ENCODE measurements at regions not wholly inside any gene's neighbourhood (a gene's known extent, or its start where the extent isn't known, plus 50 kb on each side); places are given as distances from the start of the nearest gene placed in this dataset.

- DNase-seq, result no peak
Measured at GRCh38 chr12:126538888-126539287, 1473.7 kb downstream of the AACS start.

- no peak for DNase-seq
Measured at GRCh38 chr12:126545411-126545810, 1480.2 kb downstream of the AACS start.

- DNase-seq, result no peak
Measured at GRCh38 chr12:126547905-126548304, 1482.7 kb downstream of the AACS start.

- DNase-seq, result no peak
Measured at GRCh38 chr12:126551869-126552268, 1486.6 kb downstream of the AACS start.

GRCh38 chr12:126554625-126555024, 1489.4 kb downstream of the AACS start:
- no peak for DNase-seq

- DNase-seq, result no peak
Measured at GRCh38 chr12:126557659-126558058, 1492.4 kb downstream of the AACS start.

GRCh38 chr12:126558219-126558618, 1493.0 kb downstream of the AACS start:
- no peak for DNase-seq

- no peak for DNase-seq
Measured at GRCh38 chr12:126558810-126559209, 1493.6 kb downstream of the AACS start.

GRCh38 chr12:126567016-126567415, 1501.8 kb downstream of the AACS start:
- DNase-seq, result no peak

- DNase-seq, result no peak
Measured at GRCh38 chr12:126569706-126570105, 1504.5 kb downstream of the AACS start.

- no peak for DNase-seq
Measured at GRCh38 chr12:126570566-126570965, 1505.3 kb downstream of the AACS start.

GRCh38 chr12:126572170-126572569, 1506.9 kb downstream of the AACS start:
- no peak for DNase-seq

- DNase-seq, result no peak
Measured at GRCh38 chr12:126581655-126582054, 1516.4 kb downstream of the AACS start.

- no peak for DNase-seq
Measured at GRCh38 chr12:126582231-126582630, 1517.0 kb downstream of the AACS start.

- peak; percentile 16 for DNase-seq
Measured at GRCh38 chr12:126588586-126589249, 1523.5 kb downstream of the AACS start.

GRCh38 chr12:126591533-126591932, 1526.3 kb downstream of the AACS start:
- DNase-seq, result no peak

GRCh38 chr12:126601184-126602170, 1536.2 kb downstream of the AACS start:
- DNase-seq, result no peak

GRCh38 chr12:126602612-126603011, 1537.4 kb downstream of the AACS start:
- DNase-seq, result no peak

GRCh38 chr12:126607157-126607556, 1541.9 kb downstream of the AACS start:
- no peak for DNase-seq

- no peak for DNase-seq
Measured at GRCh38 chr12:126607867-126608266, 1542.6 kb downstream of the AACS start.

GRCh38 chr12:126608607-126609175, 1543.5 kb downstream of the AACS start:
- no peak for DNase-seq

- DNase-seq, result no peak
Measured at GRCh38 chr12:126616441-126616840, 1551.2 kb downstream of the AACS start.

GRCh38 chr12:126617312-126617711, 1552.1 kb downstream of the AACS start:
- no peak for DNase-seq

GRCh38 chr12:126627596-126627995, 1562.4 kb downstream of the AACS start:
- no peak for DNase-seq
